Fibroblast of the aortic adventitia (primary cell): ENCODE measurements at regions not wholly inside any gene's neighbourhood (a gene's known extent, or its start where the extent isn't known, plus 50 kb on each side); places are given as distances from the start of the nearest gene placed in this dataset.

Source experiments
- DNase-seq: peaks from one replicate; pipeline ENCODE4 v3.0.0-alpha.2; 2010; ENCODE audit warnings: low read depth
- H3K4me3 ChIP-seq: 2 replicates; pipeline ENCODE4 v1.5.1; 2011; ENCODE audit warnings: low read depth, mild to moderate bottlenecking, control low read depth, low read length, moderate library complexity
- CTCF ChIP-seq: IDR thresholded peaks from 2 replicates; pipeline ENCODE4 v1.5.1; 2011; ENCODE audit warnings: mild to moderate bottlenecking, low read length, control low read depth, inconsistent platforms; ENCODE audit not compliant: insufficient read depth

- DNase-seq, result no peak
- no peak for TF ChIP-seq CTCF
- no peak overlapping the region for H3K4me3 ChIP-seq
Measured at GRCh38 chr17:22138861-22139469, 446.6 kb downstream of the KCNJ18 start.

GRCh38 chr17:22142091-22142490 is 449.8 kb downstream of the KCNJ18 start:
- no peak for TF ChIP-seq CTCF
- no peak overlapping the region for H3K4me3 ChIP-seq

GRCh38 chr17:22145605-22146178 is 453.4 kb downstream of the KCNJ18 start:
- no peak for DNase-seq
- TF ChIP-seq CTCF, result no peak

More at GRCh38 chr17:22142091-22142490, 449.8 kb downstream of the KCNJ18 start:
- no peak for DNase-seq

GRCh38 chr17:22158364-22158763 is 466.0 kb downstream of the KCNJ18 start:
- no peak for DNase-seq
- H3K4me3 ChIP-seq, result no peak overlapping the region
- no peak for TF ChIP-seq CTCF

More at GRCh38 chr17:22145605-22146178, 453.4 kb downstream of the KCNJ18 start:
- no peak overlapping the region for H3K4me3 ChIP-seq

GRCh38 chr17:22161376-22161775 is 469.1 kb downstream of the KCNJ18 start:
- no peak overlapping the region for H3K4me3 ChIP-seq
- no peak for TF ChIP-seq CTCF
- DNase-seq, result no peak

- no peak for TF ChIP-seq CTCF
- no peak for DNase-seq
- H3K4me3 ChIP-seq, result no peak overlapping the region
Measured at GRCh38 chr17:22171631-22172030, 479.3 kb downstream of the KCNJ18 start.
